Transverse colon (tissue), 3 donors: ENCODE measurements at regions not wholly inside any gene's neighbourhood (a gene's known extent, or its start where the extent isn't known, plus 50 kb on each side); places are given as distances from the start of the nearest gene placed in this dataset.
"Not testable (repeated sequence)": the region's sequence is repeated elsewhere in the genome, so short reads cannot be mapped to it uniquely, and the experiment has no call there.

Experiments used
- POLR2A ChIP-seq: fragments of 450-650 bp; IDR thresholded peaks from one replicate; pipeline ENCODE4 v1.6.1; 2016; ENCODE audit warnings: antibody characterized with exemption, mild to moderate bottlenecking, moderate library complexity
- TF ChIP-seq, protein P1 (sequence below), 5 experiments: fragments of 200-600 bp in 3 of 5; fragments of 450-650 bp in 2 of 5; sonication (generic) in 3 of 5; IDR thresholded peaks; 1 replicate in 2 of 5; 2 replicates in 3 of 5; pipeline ENCODE4 v1.5.1; 2016 to 2017; ENCODE audit warnings: antibody characterized with exemption in 5 of 5, inconsistent platforms in 3 of 5, mild to moderate bottlenecking in 2 of 5, moderate library complexity in 1 of 5

- TF ChIP-seq, protein P1, sequence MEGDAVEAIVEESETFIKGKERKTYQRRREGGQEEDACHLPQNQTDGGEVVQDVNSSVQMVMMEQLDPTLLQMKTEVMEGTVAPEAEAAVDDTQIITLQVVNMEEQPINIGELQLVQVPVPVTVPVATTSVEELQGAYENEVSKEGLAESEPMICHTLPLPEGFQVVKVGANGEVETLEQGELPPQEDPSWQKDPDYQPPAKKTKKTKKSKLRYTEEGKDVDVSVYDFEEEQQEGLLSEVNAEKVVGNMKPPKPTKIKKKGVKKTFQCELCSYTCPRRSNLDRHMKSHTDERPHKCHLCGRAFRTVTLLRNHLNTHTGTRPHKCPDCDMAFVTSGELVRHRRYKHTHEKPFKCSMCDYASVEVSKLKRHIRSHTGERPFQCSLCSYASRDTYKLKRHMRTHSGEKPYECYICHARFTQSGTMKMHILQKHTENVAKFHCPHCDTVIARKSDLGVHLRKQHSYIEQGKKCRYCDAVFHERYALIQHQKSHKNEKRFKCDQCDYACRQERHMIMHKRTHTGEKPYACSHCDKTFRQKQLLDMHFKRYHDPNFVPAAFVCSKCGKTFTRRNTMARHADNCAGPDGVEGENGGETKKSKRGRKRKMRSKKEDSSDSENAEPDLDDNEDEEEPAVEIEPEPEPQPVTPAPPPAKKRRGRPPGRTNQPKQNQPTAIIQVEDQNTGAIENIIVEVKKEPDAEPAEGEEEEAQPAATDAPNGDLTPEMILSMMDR (IDR thresholded peaks at IDR 0.05) = not testable (repeated sequence)
- not testable (repeated sequence) for TF ChIP-seq POLR2A
Observed at GRCh38 chr2:17342692-17343091, 175.5 kb downstream of the RAD51AP2 start.
